ENCODE measurements at regions not wholly inside any gene's neighbourhood (a gene's known extent, or its start where the extent isn't known, plus 50 kb on each side); places are given as distances from the start of the nearest gene placed in this dataset.

DNA sequence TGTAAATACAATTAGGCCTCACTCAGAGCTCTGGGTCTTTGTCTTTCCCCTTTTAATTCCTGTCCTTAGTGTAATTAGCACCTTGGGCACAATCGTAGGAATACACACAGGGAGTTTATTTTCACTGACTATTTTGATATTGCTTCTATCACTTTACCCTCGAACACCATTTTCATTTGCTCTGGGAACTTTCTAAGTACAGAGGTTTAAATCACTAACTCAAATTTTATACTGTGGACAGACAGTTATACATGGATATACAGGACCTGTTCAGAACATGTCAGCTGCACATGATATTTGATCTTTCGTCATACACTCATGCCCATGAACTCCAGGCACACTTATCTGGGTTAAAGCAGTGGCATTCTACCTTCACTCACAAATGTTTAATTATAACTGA lies 217.8 kb upstream of the TMEM161B start:
- Histone ChIP-seq H3K79me2 (ENCODE audit: insufficient read depth, low read length) (no peaks in the 10 kb centered on the region), H3K27me3 (ENCODE audit: insufficient read depth, low read length) (no peaks in the 10 kb centered on the region), H4K20me1 (ENCODE audit: insufficient read depth, low read length) (no peaks in the 10 kb centered on the region), H3K9me3 (ENCODE audit: low read depth, low read length) (no peaks in the 10 kb centered on the region), H3K36me3 (ENCODE audit: insufficient read depth, low read length) (no peaks in the 10 kb centered on the region), H3K4me1 (ENCODE audit: insufficient read depth, low read length) (no peaks in the 10 kb centered on the region), H2AFZ (ENCODE audit: low read length) (no peak overlapping the region), H3K27ac (ENCODE audit: low read depth, low read length) (no peak overlapping the region), H3K4me2 (ENCODE audit: insufficient read depth, low read length) (no peak overlapping the region), H3K4me3 (ENCODE audit: insufficient read depth, low read length) (no peak overlapping the region)
- no peak for TF ChIP-seq CTCF (IDR thresholded peaks at IDR 0.05; ENCODE audit: extremely low read depth, low read depth, low read length)
- no peak for DNase-seq (ENCODE audit: insufficient read length, low spot score, missing footprints)

DNA sequence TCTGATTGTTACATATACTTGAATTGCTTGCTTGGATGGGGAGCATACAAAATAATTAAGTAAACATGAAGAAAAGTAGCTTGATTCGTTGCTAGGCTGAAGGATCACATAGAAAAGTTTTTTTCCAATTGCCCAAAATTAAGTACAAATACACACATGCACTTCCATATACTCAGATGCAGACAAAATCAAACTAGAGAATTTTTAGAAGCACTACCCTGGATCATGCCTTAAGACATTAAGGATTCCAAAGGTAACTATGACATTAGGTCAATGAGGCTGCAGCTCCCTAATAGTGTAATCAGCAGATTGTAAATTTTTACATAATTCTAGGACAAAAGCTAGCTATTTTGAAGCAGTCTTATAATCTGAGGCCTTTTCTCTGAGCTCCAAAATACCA lies 216.9 kb upstream of the TMEM161B start:
- H3K4me3 ChIP-seq (ENCODE audit: insufficient read depth, low read length): no peak overlapping the region
- no peaks in the 10 kb centered on the region for H4K20me1 ChIP-seq (ENCODE audit: insufficient read depth, low read length)
- no peaks in the 10 kb centered on the region for H3K36me3 ChIP-seq (ENCODE audit: insufficient read depth, low read length)
- H3K27ac ChIP-seq (ENCODE audit: low read depth, low read length): no peak overlapping the region
- no peaks in the 10 kb centered on the region for H3K79me2 ChIP-seq (ENCODE audit: insufficient read depth, low read length)
- no peaks in the 10 kb centered on the region for H3K27me3 ChIP-seq (ENCODE audit: insufficient read depth, low read length)
- no peaks in the 10 kb centered on the region for H3K4me1 ChIP-seq (ENCODE audit: insufficient read depth, low read length)
- no peak for TF ChIP-seq CTCF (IDR thresholded peaks at IDR 0.05; ENCODE audit: extremely low read depth, low read depth, low read length)
- no peaks in the 10 kb centered on the region for H3K9me3 ChIP-seq (ENCODE audit: low read depth, low read length)
- DNase-seq (ENCODE audit: insufficient read length, low spot score, missing footprints): no peak
- H3K4me2 ChIP-seq (ENCODE audit: insufficient read depth, low read length): no peak overlapping the region
- no peak overlapping the region for H2AFZ ChIP-seq (ENCODE audit: low read length)

DNA sequence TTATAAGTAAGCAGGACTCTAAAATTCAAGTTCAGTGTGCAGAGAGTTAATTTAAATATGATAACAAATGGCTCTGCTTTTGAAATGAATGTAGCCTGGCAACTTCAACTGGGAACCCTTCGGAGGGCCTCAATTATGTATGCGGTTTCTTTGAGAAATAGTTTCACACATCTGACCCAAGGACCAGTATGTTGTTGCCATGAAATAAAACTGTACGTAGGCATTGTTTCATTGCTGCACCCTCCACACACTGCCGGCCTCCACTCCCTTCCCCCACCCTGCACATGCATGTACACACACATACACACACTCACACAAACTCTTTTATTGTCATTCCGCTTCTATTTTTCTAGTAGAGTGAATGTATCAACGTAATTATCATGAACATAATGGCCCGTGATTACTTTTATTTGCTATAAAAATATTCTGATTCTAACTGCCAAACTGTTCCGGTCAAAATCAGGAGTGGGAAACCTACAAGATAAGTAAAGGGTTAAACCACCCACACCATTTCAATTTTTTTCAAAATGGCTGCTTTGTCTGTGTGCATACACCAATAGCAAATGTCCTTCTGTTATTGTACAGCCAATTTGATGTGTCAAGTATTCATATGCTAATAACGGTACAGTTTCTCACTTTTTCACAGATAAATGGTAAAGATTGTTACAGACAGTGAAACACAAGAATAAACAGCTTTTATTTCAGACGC lies 215.5 kb upstream of the TMEM161B start:
- H3K4me2 ChIP-seq (ENCODE audit: insufficient read depth, low read length): no peak overlapping the region
- no peak overlapping the region for H2AFZ ChIP-seq (ENCODE audit: low read length)
- H3K36me3 ChIP-seq (ENCODE audit: insufficient read depth, low read length): no peaks in the 10 kb centered on the region
- no peak overlapping the region for H3K27ac ChIP-seq (ENCODE audit: low read depth, low read length)
- H3K9me3 ChIP-seq (ENCODE audit: low read depth, low read length): no peaks in the 10 kb centered on the region
- no peaks in the 10 kb centered on the region for H3K27me3 ChIP-seq (ENCODE audit: insufficient read depth, low read length)
- no peaks in the 10 kb centered on the region for H3K79me2 ChIP-seq (ENCODE audit: insufficient read depth, low read length)
- no peaks in the 10 kb centered on the region for H3K4me1 ChIP-seq (ENCODE audit: insufficient read depth, low read length)
- H3K4me3 ChIP-seq (ENCODE audit: insufficient read depth, low read length): no peak overlapping the region
- no peaks in the 10 kb centered on the region for H4K20me1 ChIP-seq (ENCODE audit: insufficient read depth, low read length)
- DNase-seq (ENCODE audit: insufficient read length, low spot score, missing footprints): no peak
- TF ChIP-seq CTCF (IDR thresholded peaks at IDR 0.05; ENCODE audit: extremely low read depth, low read depth, low read length): no peak

DNA sequence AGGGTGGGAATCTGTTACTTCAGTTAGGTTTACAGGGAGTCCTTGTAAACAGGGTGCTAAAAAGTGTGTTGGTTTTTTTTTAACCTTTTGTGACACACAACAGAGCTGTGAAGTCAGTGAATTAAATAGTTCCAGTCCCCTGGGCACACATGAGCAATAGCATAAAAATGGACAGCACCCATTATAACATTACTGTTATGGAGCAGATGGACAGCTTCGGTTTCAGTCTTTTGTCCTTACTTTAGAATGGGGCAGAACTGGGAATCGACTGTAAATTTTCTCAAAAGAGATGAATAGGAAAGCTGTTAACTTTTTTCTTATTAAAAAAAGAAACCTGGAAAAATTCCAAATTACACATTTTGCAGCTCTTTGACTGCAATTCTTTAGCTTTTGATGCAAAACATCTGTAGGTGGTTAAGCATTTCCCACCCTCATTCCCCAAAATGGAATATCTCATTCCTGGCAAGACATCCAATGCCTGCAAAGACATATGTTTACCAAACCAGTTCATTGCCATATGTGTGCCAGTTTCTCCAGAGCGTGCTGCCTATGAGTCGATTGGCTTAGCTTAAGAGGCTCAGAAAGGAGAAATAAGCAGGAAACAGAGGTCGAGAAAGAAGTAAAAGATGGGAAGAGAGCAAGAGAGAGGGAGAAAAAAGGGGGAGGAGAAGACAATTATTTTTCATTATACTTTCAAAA lies 212.3 kb upstream of the TMEM161B start:
- no peaks in the 10 kb centered on the region for H3K79me2 ChIP-seq (ENCODE audit: insufficient read depth, low read length)
- no peaks in the 10 kb centered on the region for H4K20me1 ChIP-seq (ENCODE audit: insufficient read depth, low read length)
- no peak for TF ChIP-seq CTCF (IDR thresholded peaks at IDR 0.05; ENCODE audit: extremely low read depth, low read depth, low read length)
- no peak overlapping the region for H2AFZ ChIP-seq (ENCODE audit: low read length)
- H3K4me1 ChIP-seq (ENCODE audit: insufficient read depth, low read length): no peaks in the 10 kb centered on the region
- no peak overlapping the region for H3K4me2 ChIP-seq (ENCODE audit: insufficient read depth, low read length)
- no peak overlapping the region for H3K27ac ChIP-seq (ENCODE audit: low read depth, low read length)
- no peaks in the 10 kb centered on the region for H3K36me3 ChIP-seq (ENCODE audit: insufficient read depth, low read length)
- peak; percentile 36 for DNase-seq (ENCODE audit: insufficient read length, low spot score, missing footprints)
- H3K9me3 ChIP-seq (ENCODE audit: low read depth, low read length): no peaks in the 10 kb centered on the region
- H3K27me3 ChIP-seq (ENCODE audit: insufficient read depth, low read length): no peaks in the 10 kb centered on the region
- no peak overlapping the region for H3K4me3 ChIP-seq (ENCODE audit: insufficient read depth, low read length)

Data from osteoblast (primary cell).